Esophagus muscularis mucosa (tissue), 4 donors: ENCODE measurements at regions not wholly inside any gene's neighbourhood (a gene's known extent, or its start where the extent isn't known, plus 50 kb on each side); places are given as distances from the start of the nearest gene placed in this dataset.

Source experiments
- DNase-seq: peaks from one replicate; pipeline ENCODE4 v3.0.0-alpha.2; 2017; ENCODE audit errors: extremely low spot score
- H3K27ac ChIP-seq, 4 donors: fragments of 200-600 bp; sonication (generic); replicated peaks in 1 of 4; 1 replicate in 3 of 4; 2 replicates in 1 of 4; pipeline ENCODE4 v1.5.1; 2016 to 2019; ENCODE audit warnings: mild to moderate bottlenecking in 1 of 4
- H3K27me3 ChIP-seq, 4 donors: fragments of 200-600 bp; sonication (generic); one replicate each; pipeline versions ENCODE4 v1.5.1 to v1.6.0; 2016 to 2019
- H3K36me3 ChIP-seq, 4 donors: fragments of 200-600 bp; sonication (generic); one replicate each; pipeline ENCODE4 v1.5.1; 2016 to 2019
- H3K4me1 ChIP-seq, 4 donors: fragments of 200-600 bp; sonication (generic); one replicate each; pipeline ENCODE4 v1.5.1; 2016 to 2019
- H3K4me3 ChIP-seq, 4 donors: fragments of 200-600 bp; sonication (generic); 1 replicate in 2 of 4; 2 replicates in 2 of 4; pipeline ENCODE4 v1.5.1; 2016 to 2019; ENCODE audit warnings: mild to moderate bottlenecking in 4 of 4, moderate library complexity in 1 of 4
- H3K9me3 ChIP-seq, 4 donors: fragments of 200-600 bp; sonication (generic); 1 replicate in 3 of 4; 2 replicates in 1 of 4; pipeline ENCODE4 v1.5.1; 2016 to 2019
- EP300 ChIP-seq: sonication (generic); formaldehyde crosslinking; IDR thresholded peaks from one replicate; pipeline ENCODE4 v1.6.1; 2017; ENCODE audit warnings: antibody characterized with exemption
- POLR2A ChIP-seq: fragments of 450-650 bp; IDR thresholded peaks from one replicate; pipeline ENCODE4 v1.6.1; 2017; ENCODE audit warnings: antibody characterized with exemption, moderate library complexity, mild to moderate bottlenecking, low read depth
- POLR2AphosphoS5 ChIP-seq, 2 donors: sonication (generic); formaldehyde crosslinking; IDR thresholded peaks; one replicate each; pipeline ENCODE4 v1.6.1; 2017; ENCODE audit warnings: antibody characterized with exemption in 2 of 2
- WGBS: methylation state at CpG from one replicate; pipeline ENCODE4 v1.1.5; 2018; 5-methylcytosine and 5-hydroxymethylcytosine counted together
- intact Hi-C: fragments of 100-400 bp; cut with DNase I; formaldehyde crosslinking; loops from one replicate; pipeline ENCODE4 v1.15.1; 2023
- TF ChIP-seq, protein P1 (sequence below), 3 experiments: fragments of 200-600 bp in 2 of 3; fragments of 450-650 bp in 1 of 3; sonication (generic) in 2 of 3; IDR thresholded peaks; one replicate each; pipeline ENCODE4 v1.5.1; 2017 to 2019; ENCODE audit warnings: antibody characterized with exemption in 3 of 3, mild to moderate bottlenecking in 2 of 3, moderate library complexity in 1 of 3

DNA sequence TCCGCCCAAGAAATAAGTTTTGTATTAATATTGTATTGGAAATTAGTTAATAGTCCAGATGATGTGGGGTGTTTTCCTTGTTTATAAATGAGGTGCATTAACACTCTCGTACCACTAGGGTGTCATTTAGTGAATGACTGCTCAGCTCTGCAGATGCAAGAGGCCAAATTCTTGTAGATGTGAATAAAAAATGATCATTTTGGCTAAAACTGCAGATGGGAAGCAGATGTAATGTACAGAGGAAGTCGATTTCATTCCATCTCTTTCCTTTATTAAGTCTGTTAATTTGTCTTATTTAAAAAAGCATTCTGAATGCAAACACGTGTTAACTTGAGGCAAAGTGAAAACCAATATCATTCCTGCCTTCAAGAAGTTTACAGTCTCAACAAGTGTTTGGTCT lies 108.1 kb downstream of the DHX15 start:
- TF ChIP-seq EP300 (no peak), POLR2AphosphoS5 (IDR thresholded peaks at IDR 0.05) (no peak), POLR2A (no peak)
- TF ChIP-seq, protein P1, sequence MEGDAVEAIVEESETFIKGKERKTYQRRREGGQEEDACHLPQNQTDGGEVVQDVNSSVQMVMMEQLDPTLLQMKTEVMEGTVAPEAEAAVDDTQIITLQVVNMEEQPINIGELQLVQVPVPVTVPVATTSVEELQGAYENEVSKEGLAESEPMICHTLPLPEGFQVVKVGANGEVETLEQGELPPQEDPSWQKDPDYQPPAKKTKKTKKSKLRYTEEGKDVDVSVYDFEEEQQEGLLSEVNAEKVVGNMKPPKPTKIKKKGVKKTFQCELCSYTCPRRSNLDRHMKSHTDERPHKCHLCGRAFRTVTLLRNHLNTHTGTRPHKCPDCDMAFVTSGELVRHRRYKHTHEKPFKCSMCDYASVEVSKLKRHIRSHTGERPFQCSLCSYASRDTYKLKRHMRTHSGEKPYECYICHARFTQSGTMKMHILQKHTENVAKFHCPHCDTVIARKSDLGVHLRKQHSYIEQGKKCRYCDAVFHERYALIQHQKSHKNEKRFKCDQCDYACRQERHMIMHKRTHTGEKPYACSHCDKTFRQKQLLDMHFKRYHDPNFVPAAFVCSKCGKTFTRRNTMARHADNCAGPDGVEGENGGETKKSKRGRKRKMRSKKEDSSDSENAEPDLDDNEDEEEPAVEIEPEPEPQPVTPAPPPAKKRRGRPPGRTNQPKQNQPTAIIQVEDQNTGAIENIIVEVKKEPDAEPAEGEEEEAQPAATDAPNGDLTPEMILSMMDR (IDR thresholded peaks at IDR 0.05): peak; percentile 18 to 60 (median 33)
- 53% methylated on average over 4 of the region's 4 CpGs for WGBS
- peaks cover 0 to 11% (median 0%) of the 10 kb centered on the region in 4 donors for H3K27me3 ChIP-seq
- H3K4me3 ChIP-seq: no peak overlapping the region
- no peak overlapping the region for H3K27ac ChIP-seq
- no peaks in the 10 kb centered on the region for H3K36me3 ChIP-seq
- no peaks in the 10 kb centered on the region for H3K9me3 ChIP-seq
- DNase-seq: no peak
- intact Hi-C loops: loop anchor here (10.0 kb wide), 1 partner anchor 319 kb away; the partner anchor contains the start of gene SOD3
- H3K4me1 ChIP-seq: peaks cover 11 to 35% (median 20%) of the 10 kb centered on the region in 4 donors

DNA sequence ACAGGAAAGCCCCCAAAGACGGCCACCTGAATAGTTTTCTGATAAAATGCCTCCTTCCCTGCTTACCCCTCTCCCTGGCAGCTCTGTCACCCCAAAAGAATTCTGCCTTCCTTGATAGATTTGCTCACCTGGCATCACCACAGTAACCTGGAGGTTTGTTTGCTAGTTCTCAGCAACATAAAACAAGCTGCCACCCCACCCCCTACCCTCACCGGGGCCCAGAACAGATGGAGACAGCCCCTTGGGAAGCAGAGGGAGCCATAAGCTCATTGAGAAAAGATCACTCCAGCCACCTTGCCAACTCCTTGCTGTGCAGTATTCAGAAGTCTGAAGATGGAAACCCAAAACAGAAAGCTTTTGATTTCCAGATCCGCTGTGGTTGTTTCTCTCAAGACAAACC lies 108.6 kb downstream of the DHX15 start:
- Histone ChIP-seq H3K36me3 (no peaks in the 10 kb centered on the region), H3K9me3 (no peaks in the 10 kb centered on the region), H3K27ac (no peak overlapping the region), H3K4me3 (no peak overlapping the region), H3K27me3 (peaks cover 0 to 16% (median 0%) of the 10 kb centered on the region in 4 donors), H3K4me1 (peaks cover 11 to 40% (median 23%) of the 10 kb centered on the region in 4 donors)
- WGBS: 74% methylated on average over 3 of the region's 3 CpGs
- intact Hi-C loops: loop anchor here (10.0 kb wide), 1 partner anchor 319 kb away; the partner anchor contains the start of gene SOD3
- no peak for DNase-seq
- TF ChIP-seq, protein P1 (IDR thresholded peaks at IDR 0.05): no peak
- TF ChIP-seq POLR2A: no peak
- TF ChIP-seq POLR2AphosphoS5 (IDR thresholded peaks at IDR 0.05): no peak
- no peak for TF ChIP-seq EP300

DNA sequence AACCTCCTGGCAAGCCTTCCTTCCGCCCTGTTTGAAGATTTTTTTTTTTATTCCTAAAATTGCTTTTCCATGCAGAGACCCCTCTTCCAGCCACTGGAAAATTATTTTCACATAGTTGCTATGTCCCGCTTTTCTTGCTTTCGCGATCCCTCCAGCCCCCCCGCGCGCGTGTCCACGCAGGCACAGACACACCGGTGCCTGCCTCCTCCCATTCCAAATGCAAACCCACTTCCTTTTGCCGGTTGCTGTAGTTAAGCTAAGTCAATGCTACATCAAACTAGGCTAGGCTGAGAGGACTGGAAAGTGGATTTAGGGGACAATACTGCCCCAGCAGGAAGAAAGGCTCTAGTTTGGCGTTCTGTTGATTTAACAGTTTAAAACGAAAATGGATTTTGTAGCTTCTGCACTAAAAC lies 111.0 kb downstream of the DHX15 start:
- no peaks in the 10 kb centered on the region for H3K36me3 ChIP-seq
- under 1% methylated on average over 13 of the region's 13 CpGs for WGBS
- intact Hi-C loops: loop anchor here (10.0 kb wide), 1 partner anchor 321 kb away; the partner anchor contains the start of gene SOD3
- H3K9me3 ChIP-seq: no peaks in the 10 kb centered on the region
- peak overlapping the region; percentile 81 to 94 (median 88) for H3K27ac ChIP-seq
- peak overlapping the region; percentile 68 to 81 (median 72) for H3K4me3 ChIP-seq
- peaks cover 16 to 60% (median 45%) of the 10 kb centered on the region in 4 donors for H3K4me1 ChIP-seq
- H3K27me3 ChIP-seq: peaks cover 0 to 16% (median 0%) of the 10 kb centered on the region in 4 donors
- TF ChIP-seq POLR2AphosphoS5 (IDR thresholded peaks at IDR 0.05): no peak
- no peak for TF ChIP-seq POLR2A
- TF ChIP-seq, protein P1 (IDR thresholded peaks at IDR 0.05): no peak
- TF ChIP-seq EP300: no peak
- no peak for DNase-seq

DNA sequence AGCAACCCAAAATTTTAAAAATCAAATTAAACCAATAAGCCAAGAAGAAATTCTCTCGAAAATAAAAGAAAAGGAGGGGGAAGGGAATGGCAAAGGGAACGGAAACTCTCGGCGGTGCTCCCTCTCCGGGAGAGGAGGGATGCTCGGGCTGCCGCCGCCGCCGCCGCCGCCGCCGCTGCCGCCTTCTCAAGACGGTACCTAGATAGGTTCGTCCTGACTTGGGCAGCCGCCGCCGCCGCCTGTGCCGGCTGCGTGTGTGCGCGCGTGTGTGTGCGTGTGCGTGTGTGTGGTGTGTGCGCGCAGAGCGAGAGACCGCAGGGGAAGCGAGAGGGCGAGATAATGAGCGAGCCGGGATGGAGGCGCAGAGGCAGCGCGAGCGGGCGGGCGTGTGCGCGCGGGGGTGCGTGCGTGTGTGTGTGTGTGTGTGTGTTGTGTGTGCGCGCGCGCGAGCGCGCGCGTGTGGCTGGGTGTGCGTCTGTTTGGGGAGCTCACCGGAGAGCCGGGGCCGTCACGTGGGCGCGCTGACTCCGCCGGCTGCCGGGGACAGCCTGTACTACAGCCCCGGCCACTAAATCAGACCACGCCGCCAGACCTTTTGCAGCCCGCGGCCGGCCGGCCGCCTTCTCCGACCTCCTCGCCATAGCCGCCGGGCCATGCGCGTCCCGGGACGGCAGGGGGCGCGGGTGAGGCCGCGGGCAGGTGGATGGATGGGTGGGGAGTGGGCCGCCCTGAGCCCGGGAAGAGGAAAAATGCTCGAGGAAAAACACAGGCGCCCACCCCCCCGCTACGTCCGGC lies 111.6 kb downstream of the DHX15 start:
- intact Hi-C loops: loop anchor here (10.0 kb wide), 1 partner anchor 322 kb away; the partner anchor contains the start of gene SOD3
- H3K36me3 ChIP-seq: no peaks in the 10 kb centered on the region
- TF ChIP-seq POLR2A (peak; percentile 9), POLR2AphosphoS5 (IDR thresholded peaks at IDR 0.05) (peak; percentile 57 to 81), EP300 (no peak)
- TF ChIP-seq, protein P1 (IDR thresholded peaks at IDR 0.05): peak; percentile 58 to 81 (median 62)
- peaks cover 16 to 60% (median 51%) of the 10 kb centered on the region in 4 donors for H3K4me1 ChIP-seq
- no peaks in the 10 kb centered on the region for H3K9me3 ChIP-seq
- peak overlapping the region; percentile 81 to 94 (median 88) for H3K27ac ChIP-seq
- peaks cover 0 to 16% (median 0%) of the 10 kb centered on the region in 4 donors for H3K27me3 ChIP-seq
- H3K4me3 ChIP-seq: peak overlapping the region; percentile 68 to 81 (median 72)
- peak; percentile 97 for DNase-seq
- WGBS: under 1% methylated on average over 66 of the region's 93 CpGs
